GM21367 (cell line): ENCODE measurements at regions not wholly inside any gene's neighbourhood (a gene's known extent, or its start where the extent isn't known, plus 50 kb on each side); places are given as distances from the start of the nearest gene placed in this dataset.

Experiments
- ATAC-seq: cut with Tn5 transposase; IDR thresholded peaks from one replicate; pipeline ENCODE4 v1.9.1; 2021; ENCODE audit not compliant: unreplicated experiment

DNA sequence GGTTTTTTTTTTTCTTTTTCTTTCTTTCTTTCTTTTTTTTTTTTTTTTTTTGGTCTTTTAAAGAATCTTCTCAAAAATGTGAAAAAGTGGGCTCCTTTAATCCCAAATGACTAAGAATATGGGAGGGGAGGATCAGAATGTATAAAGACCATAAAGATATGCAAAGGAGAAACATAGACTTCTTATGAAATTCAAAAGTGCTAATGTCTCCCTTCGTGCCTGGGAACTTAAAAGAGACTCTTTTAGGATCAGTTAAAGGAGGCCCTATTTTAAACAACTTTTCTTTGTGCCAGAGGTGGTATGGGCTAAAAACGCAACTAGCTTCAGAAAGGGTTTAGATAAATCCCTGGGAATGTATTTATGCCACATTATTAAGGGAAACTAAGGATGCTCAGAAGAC lies 54.2 kb upstream of the KAZN start:
- ATAC-seq, result no peak

DNA sequence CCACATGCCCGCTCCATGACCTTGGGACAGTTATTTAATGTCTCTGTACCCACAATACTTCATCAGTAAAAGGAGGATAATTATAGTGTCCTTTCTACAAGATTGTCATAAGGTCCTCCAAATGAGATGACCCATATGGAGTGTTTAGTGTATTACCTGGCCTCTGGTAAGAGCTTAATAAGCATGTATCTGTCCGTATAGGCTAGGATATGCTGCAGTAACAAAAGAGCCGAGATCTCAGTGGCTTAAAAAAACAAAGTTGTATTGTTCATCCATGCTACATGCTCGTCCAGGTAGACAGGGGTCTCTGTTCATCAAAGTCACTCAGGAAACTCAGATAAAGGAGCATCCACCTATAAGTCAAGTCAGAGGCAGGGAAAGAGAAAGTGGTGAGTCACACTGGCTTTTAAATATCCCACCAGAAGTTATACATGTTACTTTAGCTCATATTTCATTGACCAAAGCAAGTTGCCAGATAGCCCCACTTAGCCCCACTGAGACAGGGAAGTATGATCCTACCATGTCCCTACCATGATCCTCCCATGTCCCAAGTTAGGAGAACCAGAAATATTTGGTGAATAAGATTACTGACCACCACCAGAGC lies 53.0 kb upstream of the KAZN start:
- no peak for ATAC-seq

DNA sequence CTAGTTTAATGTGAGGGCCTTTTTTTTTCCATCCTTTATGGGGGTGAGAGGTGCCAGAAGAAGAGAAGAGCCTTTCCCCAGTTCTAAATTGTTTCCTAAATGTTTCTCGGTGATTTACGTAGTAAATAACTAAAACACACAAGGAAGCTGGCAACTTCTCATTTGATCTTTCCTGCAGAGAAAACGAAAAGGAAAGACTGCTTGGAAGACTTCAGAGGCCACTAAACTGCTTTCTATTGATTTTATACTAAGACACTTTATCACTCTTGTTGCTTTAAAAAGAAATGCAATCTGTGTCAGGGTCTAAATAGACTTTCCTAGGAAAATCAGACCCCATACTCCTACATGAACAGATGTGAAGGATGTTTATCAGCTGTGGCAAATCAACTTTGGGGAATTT lies 52.1 kb upstream of the KAZN start:
- no peak for ATAC-seq
